ENCODE measurements at regions not wholly inside any gene's neighbourhood (a gene's known extent, or its start where the extent isn't known, plus 50 kb on each side); places are given as distances from the start of the nearest gene placed in this dataset.
"Not testable (repeated sequence)": the region's sequence is repeated elsewhere in the genome, so short reads cannot be mapped to it uniquely, and the experiment has no call there.

GRCh38 chr14:106234525-106235254, 708.3 kb downstream of the TMEM121 start:
- not testable (repeated sequence) for TF ChIP-seq PHF20 (CRISPR knock-in tag; IDR thresholded peaks at IDR 0.05); ZNF550 (CRISPR knock-in tag; IDR thresholded peaks at IDR 0.05; ENCODE audit: borderline replicate concordance); NRL (CRISPR knock-in tag; IDR thresholded peaks at IDR 0.05; ENCODE audit: borderline replicate concordance); TAF1 (CRISPR knock-in tag; IDR thresholded peaks at IDR 0.05); IRF9 (CRISPR knock-in tag; IDR thresholded peaks at IDR 0.05; ENCODE audit: borderline replicate concordance)
- TF ChIP-seq, protein P1, sequence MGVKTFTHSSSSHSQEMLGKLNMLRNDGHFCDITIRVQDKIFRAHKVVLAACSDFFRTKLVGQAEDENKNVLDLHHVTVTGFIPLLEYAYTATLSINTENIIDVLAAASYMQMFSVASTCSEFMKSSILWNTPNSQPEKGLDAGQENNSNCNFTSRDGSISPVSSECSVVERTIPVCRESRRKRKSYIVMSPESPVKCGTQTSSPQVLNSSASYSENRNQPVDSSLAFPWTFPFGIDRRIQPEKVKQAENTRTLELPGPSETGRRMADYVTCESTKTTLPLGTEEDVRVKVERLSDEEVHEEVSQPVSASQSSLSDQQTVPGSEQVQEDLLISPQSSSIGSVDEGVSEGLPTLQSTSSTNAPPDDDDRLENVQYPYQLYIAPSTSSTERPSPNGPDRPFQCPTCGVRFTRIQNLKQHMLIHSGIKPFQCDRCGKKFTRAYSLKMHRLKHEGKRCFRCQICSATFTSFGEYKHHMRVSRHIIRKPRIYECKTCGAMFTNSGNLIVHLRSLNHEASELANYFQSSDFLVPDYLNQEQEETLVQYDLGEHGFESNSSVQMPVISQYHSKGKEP (CRISPR knock-in tag; IDR thresholded peaks at IDR 0.05), result not testable (repeated sequence)

All from HepG2 (cell line).